Nephron (organoid): ENCODE measurements at regions not wholly inside any gene's neighbourhood (a gene's known extent, or its start where the extent isn't known, plus 50 kb on each side); places are given as distances from the start of the nearest gene placed in this dataset.
A peak's percentile ranks its signal among the peaks of the same experiment; 100 is the strongest.

Experiments used
- H3K27ac Mint-ChIP-seq, 3 experiments: 2 replicates each; pipeline ENCODE4 v1.8.0; 2020; ENCODE audit warnings: mixed read lengths in 3 of 3, mild to moderate bottlenecking in 2 of 3, moderate library complexity in 1 of 3
- H3K27me3 Mint-ChIP-seq: 2 replicates; pipeline ENCODE4 v1.8.0; 2021; ENCODE audit warnings: low read depth, mild to moderate bottlenecking, moderate library complexity, mixed read lengths
- H3K36me3 Mint-ChIP-seq: 2 replicates; pipeline ENCODE4 v1.8.0; 2020; ENCODE audit warnings: low read depth, mixed read lengths
- H3K4me1 Mint-ChIP-seq: 2 replicates; pipeline ENCODE4 v1.8.0; 2020; ENCODE audit warnings: mixed read lengths
- H3K4me3 Mint-ChIP-seq, 3 experiments: 2 replicates each; pipeline ENCODE4 v1.8.0; 2020; ENCODE audit warnings: mild to moderate bottlenecking in 3 of 3, mixed read lengths in 3 of 3, moderate library complexity in 2 of 3
- H3K9me3 Mint-ChIP-seq: 2 replicates; pipeline ENCODE4 v1.8.0; 2020; ENCODE audit warnings: mixed read lengths
- CTCF ChIP-seq, 3 experiments: fragments of 200-600 bp; sonication (generic); IDR thresholded peaks; one replicate each; pipeline ENCODE4 v1.5.0; 2021; ENCODE audit warnings: antibody characterized with exemption in 3 of 3; ENCODE audit not compliant: unreplicated experiment in 3 of 3

- H3K36me3 Mint-ChIP-seq = no peaks in the 10 kb centered on the region
- no peak overlapping the region for H3K27ac Mint-ChIP-seq
- no peak overlapping the region for H3K4me3 Mint-ChIP-seq
- H3K9me3 Mint-ChIP-seq = no peaks in the 10 kb centered on the region
- H3K4me1 Mint-ChIP-seq = no peaks in the 10 kb centered on the region
- TF ChIP-seq CTCF (IDR thresholded peaks at IDR 0.05; ENCODE audit: unreplicated experiment in 3 of 3) = no peak
- peaks cover 16% of the 10 kb centered on the region for H3K27me3 Mint-ChIP-seq
Observed at GRCh38 chr2:5946225-5947115, 254.3 kb downstream of the SOX11 start.

GRCh38 chr2:5950736-5951135 lies 258.6 kb downstream of the SOX11 start:
- peaks cover 2% of the 10 kb centered on the region for H3K9me3 Mint-ChIP-seq
- no peak overlapping the region for H3K27ac Mint-ChIP-seq
- no peak overlapping the region for H3K4me3 Mint-ChIP-seq
- H3K27me3 Mint-ChIP-seq = no peaks in the 10 kb centered on the region
- no peaks in the 10 kb centered on the region for H3K36me3 Mint-ChIP-seq
- no peak for TF ChIP-seq CTCF (IDR thresholded peaks at IDR 0.05; ENCODE audit: unreplicated experiment in 3 of 3)
- no peaks in the 10 kb centered on the region for H3K4me1 Mint-ChIP-seq

- TF ChIP-seq CTCF (IDR thresholded peaks at IDR 0.05; ENCODE audit: unreplicated experiment in 3 of 3) = no peak
Observed at GRCh38 chr2:5951471-5951870, 259.3 kb downstream of the SOX11 start.

GRCh38 chr2:5953525-5953924 lies 261.3 kb downstream of the SOX11 start:
- H3K4me3 Mint-ChIP-seq = no peak overlapping the region
- no peaks in the 10 kb centered on the region for H3K4me1 Mint-ChIP-seq
- H3K27ac Mint-ChIP-seq = peak overlapping the region in 1 of 3 experiments; percentile 10
- H3K36me3 Mint-ChIP-seq = no peaks in the 10 kb centered on the region
- peaks cover 5% of the 10 kb centered on the region for H3K9me3 Mint-ChIP-seq
- TF ChIP-seq CTCF (IDR thresholded peaks at IDR 0.05; ENCODE audit: unreplicated experiment in 3 of 3) = no peak
- H3K27me3 Mint-ChIP-seq = no peaks in the 10 kb centered on the region

More at GRCh38 chr2:5951471-5951870, 259.3 kb downstream of the SOX11 start:
- Mint-ChIP-seq H3K27ac (no peak overlapping the region), H3K9me3 (peaks cover 2% of the 10 kb centered on the region), H3K4me1 (no peaks in the 10 kb centered on the region), H3K36me3 (no peaks in the 10 kb centered on the region), H3K27me3 (no peaks in the 10 kb centered on the region), H3K4me3 (no peak overlapping the region)

- Mint-ChIP-seq H3K36me3 (no peaks in the 10 kb centered on the region), H3K27ac (no peak overlapping the region), H3K4me3 (no peak overlapping the region), H3K27me3 (no peaks in the 10 kb centered on the region), H3K9me3 (peaks cover 5% of the 10 kb centered on the region), H3K4me1 (no peaks in the 10 kb centered on the region)
- TF ChIP-seq CTCF (IDR thresholded peaks at IDR 0.05; ENCODE audit: unreplicated experiment in 3 of 3) = no peak
Observed at GRCh38 chr2:5954509-5954908, 262.3 kb downstream of the SOX11 start.

- H3K27me3 Mint-ChIP-seq = no peaks in the 10 kb centered on the region
- H3K27ac Mint-ChIP-seq = no peak overlapping the region
Observed at GRCh38 chr2:5955921-5956320, 263.7 kb downstream of the SOX11 start.

More at GRCh38 chr2:5955921-5956320, 263.7 kb downstream of the SOX11 start:
- no peak for TF ChIP-seq CTCF (IDR thresholded peaks at IDR 0.05; ENCODE audit: unreplicated experiment in 3 of 3)
- Mint-ChIP-seq H3K4me3 (no peak overlapping the region), H3K9me3 (peaks cover 9% of the 10 kb centered on the region), H3K36me3 (no peaks in the 10 kb centered on the region), H3K4me1 (no peaks in the 10 kb centered on the region)
